ENCODE measurements at regions not wholly inside any gene's neighbourhood (a gene's known extent, or its start where the extent isn't known, plus 50 kb on each side); places are given as distances from the start of the nearest gene placed in this dataset.
"Not testable (repeated sequence)": the region's sequence is repeated elsewhere in the genome, so short reads cannot be mapped to it uniquely, and the experiment has no call there.

DNA sequence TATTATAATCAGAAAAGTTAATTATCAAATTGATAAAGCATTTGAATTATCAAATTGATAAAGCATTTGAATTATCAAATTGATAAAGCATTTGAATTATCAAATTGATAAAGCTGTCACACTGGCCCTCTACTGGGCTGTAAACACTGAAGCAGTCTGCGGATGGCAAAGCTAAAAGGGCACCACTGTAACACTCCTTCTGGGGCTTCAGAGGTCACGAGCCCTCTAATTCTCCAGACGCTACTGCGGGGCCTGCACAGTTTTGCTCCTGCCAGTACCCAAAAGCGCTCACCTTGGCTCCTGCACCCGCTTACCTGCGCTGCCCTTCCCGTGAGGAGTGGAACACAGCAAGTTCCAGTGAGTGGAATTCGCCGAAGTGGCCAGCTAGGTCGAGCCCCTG is 409.0 kb upstream of the KCNMB2 start:
- no peak overlapping the region for H3K4me3 Mint-ChIP-seq
- no peaks in the 10 kb centered on the region for H3K9me3 ChIP-seq (ENCODE audit: control insufficient read depth, low read length, poor library complexity, severe bottlenecking)
- no peak for DNase-seq
- no peaks in the 10 kb centered on the region for H3K36me3 Mint-ChIP-seq (ENCODE audit: low read depth)
- no peak for ATAC-seq
- H3K27ac Mint-ChIP-seq: no peak overlapping the region
- H3K4me1 Mint-ChIP-seq: no peaks in the 10 kb centered on the region
- H3K27me3 Mint-ChIP-seq: no peaks in the 10 kb centered on the region

DNA sequence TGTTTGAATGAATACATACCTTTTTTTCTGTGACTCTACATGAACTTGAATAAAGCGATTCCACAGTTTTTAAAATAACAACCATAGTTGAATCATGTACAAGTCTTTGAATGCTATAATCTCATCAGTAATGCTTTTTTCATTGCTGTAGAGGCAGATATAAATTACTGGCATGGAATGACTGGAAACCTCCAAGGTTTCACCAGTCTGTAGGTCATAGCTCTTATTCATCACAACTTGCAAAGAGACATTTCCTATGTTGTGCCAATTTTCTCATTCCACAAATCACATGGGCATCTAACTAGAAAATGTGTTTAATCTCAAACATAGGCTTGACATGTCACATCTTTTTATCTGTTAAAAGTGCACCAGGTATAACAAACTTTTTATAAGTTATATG is 407.1 kb upstream of the KCNMB2 start:
- DNase-seq (no peak), ATAC-seq (no peak)
- no peak overlapping the region for H3K4me3 Mint-ChIP-seq
- no peaks in the 10 kb centered on the region for H3K9me3 ChIP-seq (ENCODE audit: control insufficient read depth, low read length, poor library complexity, severe bottlenecking)
- H3K36me3 Mint-ChIP-seq (ENCODE audit: low read depth): no peaks in the 10 kb centered on the region
- no peaks in the 10 kb centered on the region for H3K27me3 Mint-ChIP-seq
- H3K4me1 Mint-ChIP-seq: no peaks in the 10 kb centered on the region
- H3K27ac Mint-ChIP-seq: no peak overlapping the region

DNA sequence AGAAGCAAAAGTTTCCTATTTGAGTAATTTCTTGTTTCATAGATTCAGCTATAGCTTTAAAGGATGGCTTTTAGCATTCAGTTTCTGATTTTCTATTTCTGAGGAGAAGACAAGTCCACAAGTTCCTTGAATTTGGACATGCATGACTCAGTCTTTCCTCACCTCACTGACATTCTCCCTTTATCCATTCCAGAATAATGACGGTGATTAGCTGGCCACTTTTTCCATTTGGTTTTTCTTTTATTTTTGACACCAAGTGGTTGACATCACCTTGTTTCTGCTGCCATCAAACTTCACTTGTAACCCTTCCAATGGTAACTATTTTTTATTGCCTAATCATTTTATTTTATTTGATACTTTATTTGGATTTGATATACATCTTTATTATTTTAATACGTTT is 404.4 kb upstream of the KCNMB2 start:
- H3K9me3 ChIP-seq (ENCODE audit: control insufficient read depth, low read length, poor library complexity, severe bottlenecking): no peaks in the 10 kb centered on the region
- Mint-ChIP-seq H3K36me3 (ENCODE audit: low read depth) (no peaks in the 10 kb centered on the region), H3K27me3 (no peaks in the 10 kb centered on the region), H3K4me1 (no peaks in the 10 kb centered on the region), H3K27ac (no peak overlapping the region), H3K4me3 (no peak overlapping the region)
- no peak for DNase-seq
- no peak for ATAC-seq

GRCh38 chr3:178137206-178137605 is 399.0 kb upstream of the KCNMB2 start:
- no peaks in the 10 kb centered on the region for H3K9me3 ChIP-seq (ENCODE audit: control insufficient read depth, low read length, poor library complexity, severe bottlenecking)
- no peaks in the 10 kb centered on the region for H3K36me3 Mint-ChIP-seq (ENCODE audit: low read depth)
- ATAC-seq: no peak
- no peak overlapping the region for H3K4me3 Mint-ChIP-seq
- H3K27me3 Mint-ChIP-seq: no peaks in the 10 kb centered on the region
- H3K4me1 Mint-ChIP-seq: no peaks in the 10 kb centered on the region
- H3K27ac Mint-ChIP-seq: no peak overlapping the region
- DNase-seq: no peak

DNA sequence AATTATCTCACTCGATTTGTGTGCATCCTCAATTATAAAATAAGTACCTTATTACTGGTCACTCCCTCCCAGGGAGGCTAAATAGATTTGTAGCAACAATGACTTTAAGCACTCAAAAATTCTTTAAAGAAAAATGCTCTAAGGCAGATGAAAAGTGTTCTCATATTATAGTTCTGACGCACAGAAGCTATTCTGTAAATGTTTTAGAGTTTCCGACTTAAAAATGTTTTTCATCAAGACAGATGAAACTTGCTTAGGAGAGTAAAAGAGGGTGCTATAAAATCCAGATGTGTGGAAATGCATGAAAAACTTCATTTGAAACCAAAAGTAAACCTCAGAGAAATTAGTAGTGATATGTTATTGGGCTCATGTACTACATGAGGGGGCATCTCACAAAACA is 398.4 kb upstream of the KCNMB2 start:
- H3K9me3 ChIP-seq (ENCODE audit: control insufficient read depth, low read length, poor library complexity, severe bottlenecking): no peaks in the 10 kb centered on the region
- H3K4me3 Mint-ChIP-seq: no peak overlapping the region
- no peak for ATAC-seq
- H3K4me1 Mint-ChIP-seq: no peaks in the 10 kb centered on the region
- DNase-seq: no peak
- no peaks in the 10 kb centered on the region for H3K27me3 Mint-ChIP-seq
- no peaks in the 10 kb centered on the region for H3K36me3 Mint-ChIP-seq (ENCODE audit: low read depth)
- H3K27ac Mint-ChIP-seq: no peak overlapping the region

GRCh38 chr3:178139116-178139515 is 397.1 kb upstream of the KCNMB2 start:
- H3K4me1 Mint-ChIP-seq: no peaks in the 10 kb centered on the region
- no peak overlapping the region for H3K27ac Mint-ChIP-seq
- ATAC-seq (no peak), DNase-seq (no peak)
- no peaks in the 10 kb centered on the region for H3K36me3 Mint-ChIP-seq (ENCODE audit: low read depth)
- no peaks in the 10 kb centered on the region for H3K27me3 Mint-ChIP-seq
- H3K9me3 ChIP-seq (ENCODE audit: control insufficient read depth, low read length, poor library complexity, severe bottlenecking): no peaks in the 10 kb centered on the region
- H3K4me3 Mint-ChIP-seq: no peak overlapping the region

- no peak for DNase-seq
- H3K36me3 Mint-ChIP-seq (ENCODE audit: low read depth): no peaks in the 10 kb centered on the region
- H3K4me1 Mint-ChIP-seq: no peaks in the 10 kb centered on the region
- ATAC-seq: no peak
- no peaks in the 10 kb centered on the region for H3K27me3 Mint-ChIP-seq
- no peak overlapping the region for H3K4me3 Mint-ChIP-seq
- no peaks in the 10 kb centered on the region for H3K9me3 ChIP-seq (ENCODE audit: control insufficient read depth, low read length, poor library complexity, severe bottlenecking)
- H3K27ac Mint-ChIP-seq: no peak overlapping the region
Measured at GRCh38 chr3:178140531-178141304, 395.5 kb upstream of the KCNMB2 start.

DNA sequence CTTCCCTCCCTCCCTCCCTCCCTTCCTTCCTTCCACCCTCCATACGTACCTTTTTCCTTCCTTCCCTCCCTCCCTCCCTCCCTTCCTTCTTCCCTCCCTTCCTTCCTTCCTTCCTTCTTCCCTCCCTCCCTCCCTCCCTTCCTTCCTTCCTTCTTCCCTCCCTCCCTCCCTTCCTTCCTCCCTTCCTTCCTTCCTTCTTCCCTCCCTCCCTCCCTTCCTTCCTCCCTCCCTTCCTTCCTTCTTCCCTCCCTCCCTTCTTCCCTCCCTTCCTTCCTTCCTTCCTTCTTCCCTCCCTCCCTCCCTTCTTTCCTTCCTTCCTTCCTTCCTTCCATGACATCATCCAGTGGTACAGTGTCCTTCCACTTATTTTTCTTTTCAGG is 394.9 kb upstream of the KCNMB2 start:
- H3K4me1 Mint-ChIP-seq; ATAC-seq; H3K4me3 Mint-ChIP-seq; H3K27me3 Mint-ChIP-seq; DNase-seq; H3K36me3 Mint-ChIP-seq (ENCODE audit: low read depth); H3K9me3 ChIP-seq (ENCODE audit: control insufficient read depth, low read length, poor library complexity, severe bottlenecking); H3K27ac Mint-ChIP-seq: not testable (repeated sequence)

GRCh38 chr3:178146406-178146831 is 389.8 kb upstream of the KCNMB2 start:
- H3K36me3 Mint-ChIP-seq (ENCODE audit: low read depth): no peaks in the 10 kb centered on the region
- no peak overlapping the region for H3K4me3 Mint-ChIP-seq
- H3K27me3 Mint-ChIP-seq: no peaks in the 10 kb centered on the region
- no peaks in the 10 kb centered on the region for H3K4me1 Mint-ChIP-seq
- no peak for ATAC-seq
- no peak for DNase-seq
- no peaks in the 10 kb centered on the region for H3K9me3 ChIP-seq (ENCODE audit: control insufficient read depth, low read length, poor library complexity, severe bottlenecking)
- no peak overlapping the region for H3K27ac Mint-ChIP-seq

DNA sequence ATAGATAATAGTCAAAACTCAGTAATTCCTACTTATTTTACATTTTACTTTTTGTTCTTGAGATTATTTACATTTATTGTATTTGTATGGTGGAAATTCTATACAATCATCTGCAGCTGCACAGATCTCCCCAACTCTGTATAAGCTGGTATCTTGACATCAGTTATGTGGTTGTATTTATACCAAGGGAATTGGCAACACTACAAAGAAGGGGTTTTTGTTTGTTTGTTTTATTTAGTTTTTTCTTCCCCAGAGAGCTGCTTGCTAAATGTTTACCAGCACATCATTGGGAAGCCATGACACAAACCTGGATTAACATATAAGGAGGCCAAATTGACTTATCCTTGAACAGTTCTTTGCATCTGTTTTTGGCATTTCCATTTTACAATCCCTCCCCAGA is 389.2 kb upstream of the KCNMB2 start:
- H3K36me3 Mint-ChIP-seq (ENCODE audit: low read depth): no peaks in the 10 kb centered on the region
- H3K9me3 ChIP-seq (ENCODE audit: control insufficient read depth, low read length, poor library complexity, severe bottlenecking): no peaks in the 10 kb centered on the region
- no peaks in the 10 kb centered on the region for H3K27me3 Mint-ChIP-seq
- no peak overlapping the region for H3K27ac Mint-ChIP-seq
- H3K4me3 Mint-ChIP-seq: no peak overlapping the region
- H3K4me1 Mint-ChIP-seq: no peaks in the 10 kb centered on the region
- DNase-seq: no peak
- ATAC-seq: no peak

DNA sequence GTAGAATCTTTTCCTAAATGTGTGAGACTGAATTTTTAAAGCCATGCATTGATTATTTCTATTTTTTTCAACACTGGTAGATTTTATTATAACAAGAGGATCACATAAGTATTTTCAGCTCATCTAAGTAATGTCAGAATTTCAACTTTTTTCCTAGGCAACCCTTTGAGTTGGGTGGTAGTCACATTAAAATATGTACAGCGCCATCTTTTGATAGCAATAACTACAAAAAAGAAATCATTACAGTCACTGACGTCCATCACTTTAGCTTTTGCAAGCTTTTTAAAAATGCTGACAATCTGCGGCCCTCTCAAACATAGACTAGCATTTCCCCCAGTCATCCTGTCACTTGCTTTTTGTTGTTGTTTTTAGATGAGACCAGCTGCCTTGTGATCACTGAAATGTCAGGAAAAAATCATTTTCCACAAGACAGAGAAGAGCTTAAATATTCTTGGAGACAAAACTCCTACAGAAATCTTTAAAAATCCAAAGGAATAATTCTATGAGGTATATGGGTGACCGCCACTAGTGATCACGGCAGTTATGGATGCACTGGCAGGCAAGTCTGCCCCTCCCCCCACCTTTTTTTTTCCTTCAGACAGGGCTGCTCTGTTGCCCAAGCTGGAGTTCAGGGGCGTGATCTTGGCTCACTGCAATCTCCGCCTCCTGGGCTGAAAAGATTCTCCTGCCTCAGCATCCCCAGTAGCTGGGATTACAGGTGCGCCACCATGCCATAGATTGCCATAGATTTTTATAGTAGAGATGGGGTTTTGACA is 384.0 kb upstream of the KCNMB2 start:
- no peak overlapping the region for H3K4me3 Mint-ChIP-seq
- H3K27me3 Mint-ChIP-seq: no peaks in the 10 kb centered on the region
- DNase-seq (no peak), ATAC-seq (no peak)
- H3K36me3 Mint-ChIP-seq (ENCODE audit: low read depth): no peaks in the 10 kb centered on the region
- H3K27ac Mint-ChIP-seq: no peak overlapping the region
- no peaks in the 10 kb centered on the region for H3K9me3 ChIP-seq (ENCODE audit: control insufficient read depth, low read length, poor library complexity, severe bottlenecking)
- no peaks in the 10 kb centered on the region for H3K4me1 Mint-ChIP-seq

GRCh38 chr3:178152988-178153387 is 383.2 kb upstream of the KCNMB2 start:
- H3K9me3 ChIP-seq (ENCODE audit: control insufficient read depth, low read length, poor library complexity, severe bottlenecking): no peaks in the 10 kb centered on the region
- DNase-seq (no peak), ATAC-seq (no peak)
- Mint-ChIP-seq H3K4me1 (no peaks in the 10 kb centered on the region), H3K4me3 (no peak overlapping the region), H3K27ac (no peak overlapping the region), H3K27me3 (no peaks in the 10 kb centered on the region), H3K36me3 (ENCODE audit: low read depth) (no peaks in the 10 kb centered on the region)

GRCh38 chr3:178155521-178155920 is 380.7 kb upstream of the KCNMB2 start:
- no peak for DNase-seq
- Mint-ChIP-seq H3K36me3 (ENCODE audit: low read depth) (no peaks in the 10 kb centered on the region), H3K27me3 (no peaks in the 10 kb centered on the region), H3K4me1 (no peaks in the 10 kb centered on the region), H3K4me3 (no peak overlapping the region), H3K27ac (no peak overlapping the region)
- ATAC-seq: no peak
- no peaks in the 10 kb centered on the region for H3K9me3 ChIP-seq (ENCODE audit: control insufficient read depth, low read length, poor library complexity, severe bottlenecking)

DNA sequence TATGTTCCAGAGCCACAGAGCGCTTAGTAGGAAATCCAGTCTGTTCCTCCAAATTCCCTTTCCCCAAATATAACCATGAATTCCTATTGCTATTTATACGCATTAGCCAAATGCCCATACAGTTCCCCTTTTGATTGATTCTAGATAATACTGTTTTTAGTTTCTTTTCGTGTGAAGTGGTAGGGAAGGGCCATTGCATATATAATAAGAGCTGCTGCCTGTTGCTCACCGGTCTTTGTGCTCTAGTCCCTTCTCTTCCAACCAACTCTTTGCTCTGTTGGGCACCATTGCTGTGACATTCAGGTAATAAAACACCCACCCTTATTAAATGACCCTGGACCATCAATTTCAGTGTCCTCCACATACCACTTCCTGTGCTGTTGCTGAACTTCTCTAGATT is 379.9 kb upstream of the KCNMB2 start:
- Mint-ChIP-seq H3K36me3 (ENCODE audit: low read depth) (no peaks in the 10 kb centered on the region), H3K4me3 (no peak overlapping the region), H3K27ac (peak overlapping the region; percentile 6), H3K27me3 (no peaks in the 10 kb centered on the region), H3K4me1 (no peaks in the 10 kb centered on the region)
- no peak for DNase-seq
- no peaks in the 10 kb centered on the region for H3K9me3 ChIP-seq (ENCODE audit: control insufficient read depth, low read length, poor library complexity, severe bottlenecking)
- no peak for ATAC-seq
